HFFc6 (cell line): ENCODE measurements at regions not wholly inside any gene's neighbourhood (a gene's known extent, or its start where the extent isn't known, plus 50 kb on each side); places are given as distances from the start of the nearest gene placed in this dataset.

ENCODE experiments used
- DNase-seq: peaks from one replicate; pipeline ENCODE4 v3.0.0-alpha.2; 2018
- H3K27ac Mint-ChIP-seq: 2 replicates; pipeline ENCODE4 v1.8.0; 2020; ENCODE audit warnings: mild to moderate bottlenecking, mixed read lengths
- H3K27me3 Mint-ChIP-seq: 2 replicates; pipeline ENCODE4 v1.8.0; 2021; ENCODE audit warnings: mild to moderate bottlenecking, moderate library complexity, mixed read lengths; ENCODE audit not compliant: insufficient read depth
- H3K36me3 Mint-ChIP-seq: 2 replicates; pipeline ENCODE4 v1.8.0; 2021; ENCODE audit warnings: low read depth, mixed read lengths
- H3K4me1 Mint-ChIP-seq: 2 replicates; pipeline ENCODE4 v1.8.0; 2020; ENCODE audit warnings: low read depth, mixed read lengths
- H3K4me3 Mint-ChIP-seq: 2 replicates; pipeline ENCODE4 v1.8.0; 2020; ENCODE audit warnings: mild to moderate bottlenecking, moderate library complexity, mixed read lengths
- H3K9me3 Mint-ChIP-seq: 2 replicates; pipeline ENCODE4 v1.8.0; 2020; ENCODE audit warnings: mild to moderate bottlenecking, mixed read lengths
- TF ChIP-seq, protein P1 (sequence below): fragments of 200-600 bp; sonication (generic); IDR thresholded peaks from 2 replicates; pipeline ENCODE4 v1.5.0; 2021; ENCODE audit warnings: antibody characterized with exemption, mild to moderate bottlenecking

DNA sequence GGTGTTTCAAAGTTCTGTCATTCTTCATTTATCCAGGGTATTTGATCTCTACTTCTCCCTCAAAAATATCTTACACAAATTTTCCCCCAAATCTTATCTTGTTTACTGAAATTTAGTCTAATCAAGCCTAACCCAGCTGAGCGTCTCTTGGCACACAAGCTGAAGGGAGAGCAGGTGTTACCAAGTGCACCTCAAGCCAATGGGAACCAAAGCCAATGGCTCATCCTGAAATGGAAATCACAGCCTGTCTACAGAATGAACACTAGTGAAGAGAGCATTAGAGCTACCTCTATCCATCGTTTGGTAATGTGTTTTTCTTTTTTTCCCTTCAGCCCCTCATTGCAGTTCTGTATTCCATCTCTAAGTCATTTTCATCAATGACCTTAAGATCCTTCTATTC lies 1350.8 kb downstream of the OLFM4 start:
- no peak overlapping the region for H3K27ac Mint-ChIP-seq
- TF ChIP-seq, protein P1, sequence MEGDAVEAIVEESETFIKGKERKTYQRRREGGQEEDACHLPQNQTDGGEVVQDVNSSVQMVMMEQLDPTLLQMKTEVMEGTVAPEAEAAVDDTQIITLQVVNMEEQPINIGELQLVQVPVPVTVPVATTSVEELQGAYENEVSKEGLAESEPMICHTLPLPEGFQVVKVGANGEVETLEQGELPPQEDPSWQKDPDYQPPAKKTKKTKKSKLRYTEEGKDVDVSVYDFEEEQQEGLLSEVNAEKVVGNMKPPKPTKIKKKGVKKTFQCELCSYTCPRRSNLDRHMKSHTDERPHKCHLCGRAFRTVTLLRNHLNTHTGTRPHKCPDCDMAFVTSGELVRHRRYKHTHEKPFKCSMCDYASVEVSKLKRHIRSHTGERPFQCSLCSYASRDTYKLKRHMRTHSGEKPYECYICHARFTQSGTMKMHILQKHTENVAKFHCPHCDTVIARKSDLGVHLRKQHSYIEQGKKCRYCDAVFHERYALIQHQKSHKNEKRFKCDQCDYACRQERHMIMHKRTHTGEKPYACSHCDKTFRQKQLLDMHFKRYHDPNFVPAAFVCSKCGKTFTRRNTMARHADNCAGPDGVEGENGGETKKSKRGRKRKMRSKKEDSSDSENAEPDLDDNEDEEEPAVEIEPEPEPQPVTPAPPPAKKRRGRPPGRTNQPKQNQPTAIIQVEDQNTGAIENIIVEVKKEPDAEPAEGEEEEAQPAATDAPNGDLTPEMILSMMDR: no peak
- peaks cover 5% of the 10 kb centered on the region for H3K36me3 Mint-ChIP-seq
- H3K4me3 Mint-ChIP-seq: no peak overlapping the region
- DNase-seq: no peak
- H3K4me1 Mint-ChIP-seq: no peaks in the 10 kb centered on the region
- H3K9me3 Mint-ChIP-seq: peaks cover 64% of the 10 kb centered on the region
- no peaks in the 10 kb centered on the region for H3K27me3 Mint-ChIP-seq

DNA sequence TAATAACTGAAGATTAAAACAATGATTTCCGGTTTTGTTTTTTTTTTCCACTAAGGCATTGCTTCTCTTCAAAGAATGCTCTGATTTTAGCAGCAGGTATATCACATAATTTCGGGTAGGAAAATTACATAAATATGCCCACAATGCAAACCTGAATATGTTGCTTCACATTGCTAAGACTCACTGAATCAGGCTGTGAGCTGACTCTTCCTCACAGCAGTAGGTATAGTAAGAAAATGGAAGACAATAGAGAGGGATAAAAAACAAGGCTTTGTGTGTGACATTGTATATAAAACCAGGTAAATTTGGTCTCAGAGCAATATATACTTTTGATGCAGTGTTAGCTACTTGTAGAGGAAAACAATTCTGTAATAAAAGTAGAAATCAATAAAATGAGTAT lies 1355.0 kb downstream of the OLFM4 start:
- no peak overlapping the region for H3K4me3 Mint-ChIP-seq
- TF ChIP-seq, protein P1: no peak
- no peak overlapping the region for H3K27ac Mint-ChIP-seq
- no peak for DNase-seq
- no peaks in the 10 kb centered on the region for H3K4me1 Mint-ChIP-seq
- H3K9me3 Mint-ChIP-seq: peaks cover 53% of the 10 kb centered on the region
- peaks cover 5% of the 10 kb centered on the region; the same call in 1 of the 2 replicates for H3K36me3 Mint-ChIP-seq
- no peaks in the 10 kb centered on the region for H3K27me3 Mint-ChIP-seq

GRCh38 chr13:54387625-54388024 lies 1359.0 kb downstream of the OLFM4 start:
- Mint-ChIP-seq H3K27ac (no peak overlapping the region), H3K9me3 (peaks cover 44% of the 10 kb centered on the region), H3K36me3 (no peaks in the 10 kb centered on the region), H3K4me1 (no peaks in the 10 kb centered on the region), H3K27me3 (no peaks in the 10 kb centered on the region), H3K4me3 (no peak overlapping the region)
- no peak for DNase-seq
- TF ChIP-seq, protein P1: no peak

DNA sequence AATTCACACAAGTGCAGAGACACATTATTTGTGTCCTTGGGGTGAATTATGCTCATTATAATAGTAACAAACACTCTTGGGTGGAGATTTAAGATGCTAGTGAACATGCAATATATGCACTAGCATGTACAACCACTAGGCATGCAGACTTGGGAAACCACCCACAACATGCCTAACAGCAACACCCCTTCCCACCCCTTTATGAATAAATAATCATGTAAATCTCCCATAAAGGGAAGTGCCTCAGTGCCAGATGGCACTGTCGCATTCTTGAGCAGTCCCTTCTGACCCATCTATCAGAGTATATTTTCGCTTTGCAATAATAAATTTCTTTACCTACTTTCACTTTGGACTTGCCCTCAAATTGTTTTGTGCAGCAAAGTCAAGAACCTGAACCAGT lies 1362.2 kb downstream of the OLFM4 start:
- Mint-ChIP-seq H3K27me3 (no peaks in the 10 kb centered on the region), H3K27ac (no peak overlapping the region), H3K4me3 (no peak overlapping the region), H3K9me3 (peaks cover 46% of the 10 kb centered on the region), H3K4me1 (no peaks in the 10 kb centered on the region), H3K36me3 (no peaks in the 10 kb centered on the region)
- TF ChIP-seq, protein P1: no peak
- no peak for DNase-seq

- H3K9me3 Mint-ChIP-seq: peaks cover 28% of the 10 kb centered on the region
- H3K36me3 Mint-ChIP-seq: no peaks in the 10 kb centered on the region
- H3K27ac Mint-ChIP-seq: no peak overlapping the region
- TF ChIP-seq, protein P1: no peak
- no peak for DNase-seq
- H3K4me3 Mint-ChIP-seq: no peak overlapping the region
- H3K4me1 Mint-ChIP-seq: no peaks in the 10 kb centered on the region
- no peaks in the 10 kb centered on the region for H3K27me3 Mint-ChIP-seq
Measured at GRCh38 chr13:54394085-54394700, 1365.6 kb downstream of the OLFM4 start.
